ENCODE measurements at regions not wholly inside any gene's neighbourhood (a gene's known extent, or its start where the extent isn't known, plus 50 kb on each side); places are given as distances from the start of the nearest gene placed in this dataset.

GRCh38 chr5:149429839-149430721 lies 51.0 kb upstream of the IL17B start:
- Mint-ChIP-seq H3K36me3 (ENCODE audit: insufficient read depth in 2 of 2) (no peaks in the 10 kb centered on the region), H3K9me3 (no peaks in the 10 kb centered on the region), H3K27me3 (ENCODE audit: low read depth) (no peaks in the 10 kb centered on the region), H3K4me3 (no peak overlapping the region), H3K27ac (no peak overlapping the region), H3K4me1 (ENCODE audit: low read depth) (no peaks in the 10 kb centered on the region)
- ATAC-seq (replicated peaks in 1 of 2) (no peak), DNase-seq (no peak)
